Endothelial cell of umbilical vein (primary cell): ENCODE measurements at regions not wholly inside any gene's neighbourhood (a gene's known extent, or its start where the extent isn't known, plus 50 kb on each side); places are given as distances from the start of the nearest gene placed in this dataset.

Experiments
- BruUV-seq: library from RNA; stranded (reverse); fragments of 400-500 nt; replicated peaks from 2 replicates; lab custom pipeline; 2021; lab: Mats Ljungman, UMichigan
- CTCF ChIA-PET: fragments of 300-600, 350-600 bp; sonication (Branson Sonifier 250); formaldehyde crosslinking; loops from one replicate; lab custom pipeline; 2021; ENCODE audit warnings: antibody characterized with exemption, inconsistent platforms; lab: Charles Lee
- POLR2A ChIA-PET: fragments of 300-600, 350-600 bp; sonication (Branson Sonifier 250); formaldehyde crosslinking; loops from one replicate; lab custom pipeline; 2021; ENCODE audit warnings: antibody characterized with exemption, inconsistent platforms; lab: Charles Lee
- DNase-seq: peaks from one replicate; pipeline ENCODE4 v3.0.0-alpha.2; 2011; ENCODE audit warnings: low read depth, low spot score
- FAIRE-seq: peaks from 2 replicates; lab custom pipeline; 2011; peaks lifted over from hg19 to GRCh38; lab: Jason Lieb, UNC
- H2AFZ ChIP-seq: 2 replicates; pipeline ENCODE4 v1.6.0; 2012; ENCODE audit warnings: low read depth, low read length, control low read depth, inconsistent platforms
- H3K27ac ChIP-seq: 2 replicates; pipeline ENCODE4 v1.5.1; 2011; ENCODE audit warnings: low read depth, mild to moderate bottlenecking, control low read depth, low read length, moderate library complexity; ENCODE audit not compliant: insufficient read depth
- H3K27me3 ChIP-seq, 2 experiments: 2 replicates each; pipeline versions ENCODE4 v1.6.0 to v1.6.1; 2011; ENCODE audit warnings: low read length in 2 of 2, mixed read lengths in 1 of 2; ENCODE audit not compliant: control insufficient read depth in 2 of 2, insufficient read depth in 2 of 2
- H3K36me3 ChIP-seq, 2 experiments: 2 replicates in 1 of 2; 3 replicates in 1 of 2; pipeline ENCODE4 v1.5.1; 2011; ENCODE audit warnings: low read length in 2 of 2, mild to moderate bottlenecking in 1 of 2, moderate library complexity in 1 of 2; ENCODE audit not compliant: control insufficient read depth in 2 of 2, insufficient read depth in 2 of 2; ENCODE audit errors: extremely low read depth in 1 of 2
- H3K4me1 ChIP-seq: 3 replicates; pipeline ENCODE4 v1.5.1; 2011; ENCODE audit warnings: mild to moderate bottlenecking, low read length; ENCODE audit not compliant: control insufficient read depth, insufficient read depth; ENCODE audit errors: extremely low read depth
- H3K4me2 ChIP-seq: 2 replicates; pipeline ENCODE4 v1.6.1; 2011; ENCODE audit warnings: low read length, control low read depth, mixed read lengths; ENCODE audit not compliant: insufficient read depth
- H3K4me3 ChIP-seq, 3 experiments: fragments of 200-600 bp in 1 of 3; sonication (generic), shearing (Covaris generic) in 1 of 3; replicated peaks in 1 of 3; 2 replicates each; pipeline ENCODE4 v1.5.1; 2011 to 2016; ENCODE audit warnings: control low read depth in 3 of 3, low read length in 3 of 3, mild to moderate bottlenecking in 2 of 3, inconsistent platforms in 1 of 3, low read depth in 1 of 3, moderate library complexity in 1 of 3; ENCODE audit not compliant: insufficient read depth in 1 of 3
- H3K79me2 ChIP-seq: 2 replicates; pipeline ENCODE4 v1.6.0; 2012; ENCODE audit warnings: low read length, inconsistent platforms; ENCODE audit not compliant: control insufficient read depth, insufficient read depth
- H3K9ac ChIP-seq: replicated peaks from 2 replicates; pipeline ENCODE3; 2011; ENCODE audit warnings: low read length, control low read depth; ENCODE audit not compliant: insufficient read depth; ENCODE audit errors: extremely low read depth
- H3K9me1 ChIP-seq: replicated peaks from 3 replicates; pipeline ENCODE4 v1.6.0; 2011; ENCODE audit warnings: mild to moderate bottlenecking, low read length; ENCODE audit not compliant: control insufficient read depth, insufficient read depth; ENCODE audit errors: extremely low read depth
- H3K9me3 ChIP-seq: replicated peaks from 2 replicates; pipeline ENCODE4 v1.5.1; 2012; ENCODE audit warnings: low read length, inconsistent platforms; ENCODE audit not compliant: control insufficient read depth, insufficient read depth
- H4K20me1 ChIP-seq: replicated peaks from 2 replicates; pipeline ENCODE3; 2011; ENCODE audit warnings: mild to moderate bottlenecking, low read length; ENCODE audit not compliant: control insufficient read depth, insufficient read depth; ENCODE audit errors: extremely low read depth
- CTCF ChIP-seq, 2 donors: IDR thresholded peaks; 1 replicate in 1 of 2; 2 replicates in 1 of 2; pipeline ENCODE4 v1.5.1; 2011; ENCODE audit warnings: low read length in 2 of 2, mild to moderate bottlenecking in 2 of 2, moderate library complexity in 2 of 2, control low read depth in 1 of 2, inconsistent platforms in 1 of 2, low read depth in 1 of 2; ENCODE audit not compliant: insufficient read depth in 1 of 2; ENCODE audit errors: extremely low read depth in 1 of 2
- EZH2 ChIP-seq: IDR thresholded peaks from 2 replicates; pipeline ENCODE4 v1.6.1; 2012; ENCODE audit warnings: borderline replicate concordance, low read depth, mild to moderate bottlenecking, moderate library complexity, low read length, inconsistent platforms; ENCODE audit not compliant: severe bottlenecking
- FOS ChIP-seq: IDR thresholded peaks from 2 replicates; pipeline ENCODE4 v1.6.1; 2011; ENCODE audit warnings: mild to moderate bottlenecking, low read length, moderate library complexity, borderline replicate concordance; ENCODE audit not compliant: insufficient read depth
- GATA2 ChIP-seq: IDR thresholded peaks from 2 replicates; pipeline ENCODE4 v1.7.0; 2011; ENCODE audit warnings: low read depth, mild to moderate bottlenecking, moderate library complexity, mixed read lengths, low read length; ENCODE audit not compliant: insufficient read length, insufficient read depth
- JUN ChIP-seq: IDR thresholded peaks from 2 replicates; pipeline ENCODE4 v1.6.1; 2011; ENCODE audit warnings: borderline replicate concordance, low read depth; ENCODE audit not compliant: insufficient read length, insufficient read depth
- MAX ChIP-seq: IDR thresholded peaks from 2 replicates; pipeline ENCODE4 v1.6.1; 2011; ENCODE audit not compliant: insufficient read depth, insufficient read length
- MYC ChIP-seq: IDR thresholded peaks from one replicate; pipeline ENCODE4 v1.6.1; 2011; ENCODE audit warnings: mild to moderate bottlenecking, low read depth, low read length
- POLR2A ChIP-seq: IDR thresholded peaks from 2 replicates; pipeline ENCODE4 v1.6.1; 2012; ENCODE audit warnings: low read depth, mild to moderate bottlenecking, control low read depth, low read length
- POLR2AphosphoS5 ChIP-seq: IDR thresholded peaks from 2 replicates; pipeline ENCODE4 v1.6.1; 2012; ENCODE audit warnings: low read depth, mild to moderate bottlenecking, control low read depth, low read length, moderate library complexity; ENCODE audit not compliant: insufficient read depth
- dilution Hi-C: fragments of 300-500 bp; cut with MboI; formaldehyde crosslinking; loops from one replicate; pipeline ENCODE4 v1.15.0; 2019; ENCODE audit warnings: low sequenced_read_pairs; ENCODE audit not compliant: extremely low pct_ligation_motif_present
- intact Hi-C: fragments of 100-400 bp; cut with micrococcal nuclease; formaldehyde crosslinking; loops from one replicate; pipeline ENCODE4 v1.10.0; 2022

GRCh38 chr6:82584194-82584695, 220.6 kb downstream of the TPBG start:
- no peaks in the 10 kb centered on the region for H3K9me1 ChIP-seq
- CTCF ChIA-PET = no interaction called here
- no peak overlapping the region for H3K27ac ChIP-seq
- DNase-seq = no peak
- dilution Hi-C loops (no loop called here), intact Hi-C loops (no loop called here)
- H2AFZ ChIP-seq = no peak overlapping the region
- H3K4me3 ChIP-seq = no peak overlapping the region
- POLR2A ChIA-PET = no interaction called here
- H3K4me2 ChIP-seq = no peak overlapping the region
- FAIRE-seq = no peak
- H3K36me3 ChIP-seq = no peaks in the 10 kb centered on the region
- H3K79me2 ChIP-seq = no peaks in the 10 kb centered on the region
- H3K4me1 ChIP-seq = no peaks in the 10 kb centered on the region
- no peaks in the 10 kb centered on the region for H3K27me3 ChIP-seq
- H3K9me3 ChIP-seq = no peaks in the 10 kb centered on the region
- no TSS peak for BruUV-seq
- TF ChIP-seq EZH2 (no peak), FOS (no peak), POLR2A (no peak), MYC (no peak), GATA2 (no peak), MAX (no peak), JUN (no peak), CTCF (IDR thresholded peaks at IDR 0.05; ENCODE audit: extremely low read depth in 1 of 2, insufficient read depth in 1 of 2, low read depth in 1 of 2, low read length in 2 of 2) (no peak), POLR2AphosphoS5 (no peak)
- H3K9ac ChIP-seq = no peak overlapping the region
- H4K20me1 ChIP-seq = no peaks in the 10 kb centered on the region
